ENCODE measurements at regions not wholly inside any gene's neighbourhood (a gene's known extent, or its start where the extent isn't known, plus 50 kb on each side); places are given as distances from the start of the nearest gene placed in this dataset.
A peak's percentile ranks its signal among the peaks of the same experiment; 100 is the strongest.

DNA sequence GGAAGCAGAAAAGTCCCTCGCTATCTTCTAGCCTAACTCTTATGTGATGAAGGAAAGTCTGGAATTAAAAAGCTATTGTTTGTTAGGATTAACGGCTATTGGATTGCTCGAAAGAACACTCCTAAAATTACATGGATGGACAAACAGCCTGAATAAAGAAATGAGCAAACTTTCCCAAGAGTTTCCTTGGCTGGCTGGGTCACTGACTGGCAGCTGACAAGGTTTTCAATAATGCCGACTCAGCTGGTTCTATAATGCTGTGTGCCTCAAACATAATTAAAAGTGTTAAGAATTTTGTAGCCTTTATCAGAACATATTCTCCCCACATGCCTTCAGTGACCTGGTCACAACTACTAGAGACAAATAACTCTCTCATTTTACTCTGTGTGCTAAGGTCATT, 142.9 kb upstream of the ADAMTS9 start:
- DNase-seq = no peak

DNA sequence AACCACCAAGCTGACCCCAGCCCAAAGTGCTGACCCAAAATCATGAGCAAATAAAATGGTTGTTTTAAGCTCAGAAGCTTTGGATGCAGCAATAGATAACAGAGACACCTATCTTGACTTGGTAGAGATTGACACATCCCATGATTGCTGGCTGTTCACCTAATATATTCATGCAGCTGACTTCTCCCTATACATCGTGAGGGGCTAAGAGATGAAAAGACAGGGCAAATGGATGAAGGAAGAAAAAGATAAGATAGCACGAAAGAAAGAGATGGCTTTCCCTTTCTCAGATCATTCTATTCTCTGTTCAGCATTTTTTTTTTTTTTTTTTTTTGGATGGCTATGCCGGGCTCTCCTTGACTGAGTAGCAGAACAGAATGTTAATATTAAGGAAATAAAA, 141.5 kb upstream of the ADAMTS9 start:
- DNase-seq = no peak

- DNase-seq = no peak
Measured at GRCh38 chr3:64828276-64828675, 140.5 kb upstream of the ADAMTS9 start.

DNA sequence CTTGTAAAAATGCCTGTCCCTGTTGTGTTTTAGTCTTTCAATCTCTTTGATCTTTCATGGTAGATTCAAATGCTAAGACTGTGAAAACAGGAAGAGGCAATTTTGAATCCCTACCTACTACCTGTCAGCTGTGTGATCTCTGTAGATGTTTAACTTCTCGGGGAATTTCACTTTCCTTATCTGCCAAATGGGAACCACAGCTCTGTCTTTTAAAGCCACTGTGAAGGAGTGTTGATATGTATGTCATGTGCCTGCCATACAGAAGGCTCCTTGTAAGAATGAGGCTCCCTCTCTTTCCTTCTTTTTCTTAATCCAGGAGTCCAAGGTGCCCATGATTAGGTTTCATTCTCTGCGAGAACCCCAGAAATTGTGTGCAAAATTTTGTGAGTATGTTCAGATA, 139.6 kb upstream of the ADAMTS9 start:
- DNase-seq = no peak

GRCh38 chr3:64827019-64827418, 139.2 kb upstream of the ADAMTS9 start:
- no peak for DNase-seq

DNA sequence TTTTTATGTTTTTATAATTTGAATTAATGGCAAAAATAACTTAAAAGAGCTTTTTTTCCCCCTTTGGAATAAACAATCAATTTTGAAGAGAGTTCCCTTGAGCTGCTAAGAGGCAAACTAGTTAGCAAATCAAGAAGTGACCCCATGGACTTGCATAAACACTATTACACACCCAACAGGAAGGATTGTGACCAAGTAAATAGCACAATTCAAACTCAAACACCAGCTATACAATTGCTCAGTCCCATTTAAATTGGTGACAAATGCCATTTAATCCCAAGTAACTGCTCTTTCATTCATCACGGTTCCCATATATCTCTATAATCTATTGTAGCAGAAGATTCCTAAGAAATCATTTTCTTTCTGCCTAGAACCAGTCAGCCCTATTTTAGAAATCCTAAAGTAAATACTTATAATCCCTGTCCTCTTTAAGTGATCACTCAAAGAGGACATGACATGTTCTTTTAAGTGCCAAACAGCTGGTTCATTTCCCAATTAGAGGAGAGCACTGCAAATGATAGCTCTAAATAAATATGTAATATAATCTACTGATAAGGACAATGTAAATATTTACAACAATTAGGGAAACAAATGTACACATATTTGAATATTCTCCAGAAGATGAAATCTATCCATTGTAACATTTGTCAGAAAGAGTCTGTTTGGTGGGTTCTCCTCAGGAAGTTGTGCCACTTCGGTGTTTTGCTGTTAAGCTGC, 137.8 kb upstream of the ADAMTS9 start:
- DNase-seq = peak in 1 of 2 experiments; percentile 2

- DNase-seq = no peak
Measured at GRCh38 chr3:64824394-64824909, 136.7 kb upstream of the ADAMTS9 start.

- DNase-seq = no peak
Measured at GRCh38 chr3:64818196-64818595, 130.4 kb upstream of the ADAMTS9 start.

- no peak for DNase-seq
Measured at GRCh38 chr3:64816355-64816754, 128.6 kb upstream of the ADAMTS9 start.

DNA sequence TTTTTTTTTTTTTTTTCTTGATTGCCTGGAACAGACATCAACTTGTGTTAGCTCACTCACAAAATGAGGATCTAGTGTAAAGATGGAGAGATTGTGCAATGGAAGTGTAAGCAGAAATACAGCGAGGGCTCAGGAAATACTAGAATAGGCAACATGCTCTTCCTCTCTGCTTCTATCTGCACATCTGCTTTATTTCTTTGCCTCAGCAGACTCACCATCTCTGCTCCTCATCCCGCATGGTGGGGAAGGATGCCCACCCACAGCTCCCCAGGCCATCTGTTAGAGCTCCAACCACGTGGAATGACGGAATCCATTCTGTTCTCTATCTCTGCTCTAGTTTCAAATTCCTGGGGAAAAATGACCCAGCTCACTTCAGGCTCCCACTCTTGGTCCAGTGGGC, 128.0 kb upstream of the ADAMTS9 start:
- DNase-seq = no peak

DNA sequence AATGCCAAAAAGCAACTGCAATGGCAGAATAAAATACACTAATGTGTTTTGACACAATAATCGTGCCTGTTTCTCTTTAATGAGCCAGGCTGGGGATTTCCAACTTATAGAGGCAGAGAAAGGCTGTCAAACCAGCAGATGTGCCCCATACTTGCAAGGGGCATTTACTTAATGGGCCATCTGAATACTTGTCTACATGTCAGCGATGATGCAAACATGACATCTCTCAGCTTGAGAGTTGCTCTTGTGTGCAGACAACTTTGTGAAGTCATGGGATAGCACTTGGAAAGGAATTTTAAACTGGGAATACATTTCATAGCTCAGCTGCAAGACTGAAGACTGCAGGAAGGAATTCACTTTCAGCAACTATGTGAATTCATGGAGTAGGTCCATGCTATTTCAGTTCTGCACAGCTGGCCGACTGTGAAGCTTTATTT, 127.4 kb upstream of the ADAMTS9 start:
- no peak for DNase-seq

DNA sequence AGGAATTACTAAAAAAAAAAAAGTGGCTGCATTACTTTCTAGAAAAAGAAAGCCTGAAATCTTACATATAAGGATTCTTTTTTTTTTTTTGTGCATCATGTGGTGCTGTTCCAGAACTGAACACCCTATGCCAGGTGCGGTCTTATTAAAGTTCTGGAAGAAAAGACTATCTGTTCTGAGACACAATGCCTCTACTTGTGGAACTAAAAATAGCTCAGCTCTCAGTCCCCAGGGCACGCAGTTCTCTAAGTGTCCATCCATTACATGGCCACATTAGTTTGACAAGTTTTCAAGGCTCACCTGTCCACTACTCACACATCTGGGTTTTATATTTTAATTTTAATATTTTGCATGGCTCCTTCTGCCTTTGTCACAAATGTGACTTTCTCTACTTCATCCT, 126.6 kb upstream of the ADAMTS9 start:
- no peak for DNase-seq

DNA sequence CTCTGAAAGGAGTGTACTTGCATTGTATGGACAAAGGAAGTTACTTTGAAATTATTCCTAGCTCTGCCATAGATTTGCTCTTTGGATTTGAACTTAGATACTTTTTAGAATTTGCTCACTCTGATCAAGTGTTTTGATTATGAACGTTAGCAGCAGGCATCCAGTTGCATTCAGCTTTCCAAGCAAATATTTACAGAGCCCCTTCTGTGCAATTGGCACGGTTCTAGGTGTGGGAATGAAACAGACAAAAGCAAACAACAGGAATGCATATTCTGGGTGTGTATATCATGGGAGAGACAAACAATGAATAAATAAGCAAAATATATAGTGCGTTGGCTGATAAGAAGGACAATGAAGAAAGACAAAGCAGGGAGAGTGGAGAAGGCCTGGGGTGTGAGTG, 125.5 kb upstream of the ADAMTS9 start:
- DNase-seq = no peak

- no peak for DNase-seq
Measured at GRCh38 chr3:64809086-64809485, 121.3 kb upstream of the ADAMTS9 start.

- DNase-seq = no peak
Measured at GRCh38 chr3:64808061-64808460, 120.3 kb upstream of the ADAMTS9 start.

GRCh38 chr3:64806668-64807605, 119.1 kb upstream of the ADAMTS9 start:
- no peak for DNase-seq

- no peak for DNase-seq
Measured at GRCh38 chr3:64805978-64806377, 118.2 kb upstream of the ADAMTS9 start.

DNA sequence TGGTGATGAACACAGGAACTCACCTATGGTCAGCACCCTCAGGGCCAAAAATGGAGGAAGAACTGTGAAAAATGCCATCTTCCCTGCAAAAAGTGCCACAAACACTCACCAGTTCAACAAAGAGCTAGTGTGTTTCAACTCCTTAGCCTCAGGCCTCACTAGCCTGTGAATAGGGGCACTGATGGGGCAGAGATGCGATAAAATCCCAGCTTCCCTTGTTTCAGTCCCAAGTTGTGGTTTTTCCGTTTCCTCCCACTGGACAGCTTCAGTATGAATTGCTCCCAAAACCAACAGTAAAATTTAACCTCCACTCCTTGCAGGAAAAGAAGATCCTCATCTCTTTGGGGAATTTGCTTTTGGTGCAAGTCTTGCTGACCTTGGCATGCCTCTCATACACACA, 117.4 kb upstream of the ADAMTS9 start:
- DNase-seq = no peak

- DNase-seq = no peak
Measured at GRCh38 chr3:64803469-64803868, 115.7 kb upstream of the ADAMTS9 start.

DNA sequence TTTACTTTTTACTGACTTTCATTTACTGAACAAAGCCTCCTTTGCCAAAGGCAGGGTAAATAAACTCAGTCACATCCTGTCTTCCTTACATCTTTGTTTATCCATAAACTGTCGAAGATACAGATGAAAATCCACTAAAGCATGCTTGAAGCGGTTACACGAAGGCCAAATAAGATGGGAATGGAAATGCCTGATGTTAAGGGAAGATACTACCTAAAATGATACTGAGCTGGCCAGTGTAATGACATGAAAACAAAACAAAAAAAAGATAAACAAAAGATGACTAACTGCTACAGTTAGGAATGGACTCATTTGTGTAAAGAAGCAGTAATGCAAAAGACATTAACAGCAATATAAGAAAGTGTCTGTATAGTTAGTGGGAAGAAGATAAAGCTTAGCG, 114.7 kb upstream of the ADAMTS9 start:
- no peak for DNase-seq

DNA sequence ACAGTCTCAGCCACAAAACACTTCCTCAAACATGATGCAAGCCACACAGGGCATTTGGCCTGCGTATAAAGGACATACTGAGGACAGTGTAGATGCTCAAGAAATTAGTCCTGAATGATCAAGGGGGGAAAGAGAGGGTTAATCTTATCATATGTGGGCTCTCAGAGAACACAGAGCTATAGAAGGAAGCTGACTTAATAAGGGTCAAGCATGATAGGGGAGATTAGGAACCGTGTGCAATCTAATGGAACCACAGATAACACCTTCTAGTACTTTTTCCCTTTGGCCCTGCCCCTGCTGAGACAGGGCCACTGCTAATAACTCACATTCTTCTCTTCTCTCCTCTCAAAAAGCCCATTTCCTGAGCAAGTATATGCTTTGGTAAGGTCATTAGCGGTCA, 114.1 kb upstream of the ADAMTS9 start:
- DNase-seq = no peak

DNA sequence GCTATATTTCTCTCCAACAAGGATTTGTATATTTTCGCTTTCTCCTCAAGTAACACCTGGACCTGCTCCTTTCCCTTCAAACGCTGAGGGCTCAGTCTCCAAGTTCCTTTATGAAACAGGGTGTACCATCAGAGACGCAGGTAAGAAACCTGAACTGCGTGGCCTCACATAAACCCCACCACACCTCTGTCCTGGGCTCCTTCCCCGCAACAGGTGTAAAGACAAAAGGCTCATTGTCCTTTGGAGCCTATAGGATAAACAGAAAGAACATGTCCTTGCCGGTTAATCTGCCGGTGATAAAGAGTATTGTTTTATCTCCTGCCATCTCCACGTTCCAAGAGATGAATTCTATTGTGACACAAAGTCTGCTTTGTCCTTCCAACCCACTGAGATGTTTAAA, 111.8 kb upstream of the ADAMTS9 start:
- no peak for DNase-seq

DNA sequence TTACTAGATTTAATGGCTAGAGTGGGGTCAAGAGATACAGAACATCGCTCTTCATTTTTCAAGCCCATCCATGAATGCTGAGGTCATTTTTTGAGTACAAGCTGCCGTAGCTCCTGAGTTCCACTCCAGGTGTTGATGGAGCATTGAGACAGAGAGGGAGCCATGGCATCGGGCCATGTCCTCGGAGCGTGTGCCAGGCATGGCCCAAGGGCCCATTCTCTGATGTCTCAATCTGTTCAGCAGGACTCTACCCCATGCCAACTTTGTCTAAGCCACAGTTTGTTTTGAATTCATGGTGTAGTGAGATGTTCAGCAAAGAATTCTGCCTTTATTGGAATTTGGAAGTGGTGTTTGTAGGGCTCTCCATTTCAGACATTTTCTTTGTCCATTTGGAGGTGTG, 110.5 kb upstream of the ADAMTS9 start:
- DNase-seq = no peak

All from SHP77 (cell line).